ENCODE measurements at regions not wholly inside any gene's neighbourhood (a gene's known extent, or its start where the extent isn't known, plus 50 kb on each side); places are given as distances from the start of the nearest gene placed in this dataset.

DNA sequence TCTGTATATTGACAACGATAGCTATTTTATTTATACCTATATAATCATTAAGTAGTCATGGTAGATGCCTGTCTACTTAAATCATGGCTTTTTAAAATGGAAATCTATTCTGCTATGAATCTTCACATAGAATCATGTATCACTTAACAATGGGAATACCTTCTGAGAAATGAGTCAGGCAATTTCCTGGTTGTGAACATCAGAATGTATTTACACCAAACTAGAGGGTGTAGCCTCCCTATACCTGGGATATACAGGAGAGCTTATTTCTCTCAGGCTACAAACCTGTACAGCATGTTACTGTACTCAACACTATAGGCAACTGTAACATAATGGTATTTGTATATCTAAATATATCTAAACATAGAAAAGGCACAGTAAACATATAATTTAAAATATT lies 502.3 kb downstream of the ZWINT start:
- Histone ChIP-seq H3K9ac (ENCODE audit: low read length in 3 of 3) (no peak overlapping the region), H3K4me3 (ENCODE audit: low read length in 3 of 3) (no peak overlapping the region), H3K9me3 (ENCODE audit: control insufficient read depth in 2 of 3, insufficient read depth in 1 of 3, low read length in 3 of 3) (no peaks in the 10 kb centered on the region), H3K36me3 (ENCODE audit: control insufficient read depth in 2 of 3, insufficient read depth in 3 of 3, low read length in 3 of 3) (no peaks in the 10 kb centered on the region), H3K27ac (ENCODE audit: low read depth in 2 of 2, low read length in 2 of 2) (no peak overlapping the region), H3K27me3 (ENCODE audit: control insufficient read depth, insufficient read depth, low read length) (no peaks in the 10 kb centered on the region), H3K4me1 (ENCODE audit: control insufficient read depth in 2 of 3, insufficient read depth in 2 of 3, low read depth in 1 of 3, low read length in 3 of 3) (no peaks in the 10 kb centered on the region)
- FAIRE-seq (no peak), DNase-seq (no peak)
- intact Hi-C loops (cut with DNase I): no loop called here
- no peak for TF ChIP-seq CTCF (IDR thresholded peaks at IDR 0.05; ENCODE audit: borderline replicate concordance, extremely low read depth, insufficient read depth)

DNA sequence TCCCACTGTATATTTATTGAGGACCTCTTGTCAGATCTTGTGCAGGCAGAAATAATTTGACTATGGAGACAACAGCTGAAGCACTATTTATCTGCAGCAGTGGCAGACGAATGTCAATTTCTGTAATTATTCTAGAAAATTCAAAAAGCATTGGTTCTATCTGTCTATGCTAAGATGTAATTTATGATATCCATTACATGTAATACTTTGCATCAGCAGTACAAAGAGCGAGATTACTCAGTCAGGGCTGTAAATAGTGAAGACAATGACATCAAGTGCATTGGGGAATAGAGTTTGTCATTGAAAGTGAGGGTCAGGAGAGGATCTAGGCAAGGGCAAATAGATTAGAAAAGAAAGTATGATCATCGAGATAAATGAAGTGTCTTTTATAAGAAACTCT lies 508.2 kb downstream of the ZWINT start:
- no peak overlapping the region for H3K4me3 ChIP-seq (ENCODE audit: low read length in 3 of 3)
- intact Hi-C loops (cut with DNase I): no loop called here
- FAIRE-seq: no peak

GRCh38 chr10:55837273-55837672 lies 523.8 kb downstream of the ZWINT start:
- no peak overlapping the region for H3K9ac ChIP-seq (ENCODE audit: low read length in 3 of 3)
- H3K9me3 ChIP-seq (ENCODE audit: control insufficient read depth in 2 of 3, insufficient read depth in 1 of 3, low read length in 3 of 3): no peaks in the 10 kb centered on the region
- FAIRE-seq (no peak), DNase-seq (peak in 1 of 5 donors; percentile 1)
- H3K27me3 ChIP-seq (ENCODE audit: control insufficient read depth, insufficient read depth, low read length): no peaks in the 10 kb centered on the region
- H3K27ac ChIP-seq (ENCODE audit: low read depth in 2 of 2, low read length in 2 of 2): no peak overlapping the region
- no peaks in the 10 kb centered on the region for H3K36me3 ChIP-seq (ENCODE audit: control insufficient read depth in 2 of 3, insufficient read depth in 3 of 3, low read length in 3 of 3)
- H3K4me1 ChIP-seq (ENCODE audit: control insufficient read depth in 2 of 3, insufficient read depth in 2 of 3, low read depth in 1 of 3, low read length in 3 of 3): no peaks in the 10 kb centered on the region
- intact Hi-C loops (cut with DNase I): no loop called here
- no peak overlapping the region for H3K4me3 ChIP-seq (ENCODE audit: low read length in 3 of 3)
- TF ChIP-seq CTCF (IDR thresholded peaks at IDR 0.05; ENCODE audit: borderline replicate concordance, extremely low read depth, insufficient read depth): no peak

More for the DNA sequence above, 508.2 kb downstream of the ZWINT start:
- Histone ChIP-seq H3K27ac (ENCODE audit: low read depth in 2 of 2, low read length in 2 of 2) (no peak overlapping the region), H3K4me1 (ENCODE audit: control insufficient read depth in 2 of 3, insufficient read depth in 2 of 3, low read depth in 1 of 3, low read length in 3 of 3) (no peaks in the 10 kb centered on the region), H3K9me3 (ENCODE audit: control insufficient read depth in 2 of 3, insufficient read depth in 1 of 3, low read length in 3 of 3) (no peaks in the 10 kb centered on the region), H3K27me3 (ENCODE audit: control insufficient read depth, insufficient read depth, low read length) (no peaks in the 10 kb centered on the region), H3K36me3 (ENCODE audit: control insufficient read depth in 2 of 3, insufficient read depth in 3 of 3, low read length in 3 of 3) (no peaks in the 10 kb centered on the region), H3K9ac (ENCODE audit: low read length in 3 of 3) (no peak overlapping the region)
- no peak for TF ChIP-seq CTCF (IDR thresholded peaks at IDR 0.05; ENCODE audit: borderline replicate concordance, extremely low read depth, insufficient read depth)
- DNase-seq: no peak

DNA sequence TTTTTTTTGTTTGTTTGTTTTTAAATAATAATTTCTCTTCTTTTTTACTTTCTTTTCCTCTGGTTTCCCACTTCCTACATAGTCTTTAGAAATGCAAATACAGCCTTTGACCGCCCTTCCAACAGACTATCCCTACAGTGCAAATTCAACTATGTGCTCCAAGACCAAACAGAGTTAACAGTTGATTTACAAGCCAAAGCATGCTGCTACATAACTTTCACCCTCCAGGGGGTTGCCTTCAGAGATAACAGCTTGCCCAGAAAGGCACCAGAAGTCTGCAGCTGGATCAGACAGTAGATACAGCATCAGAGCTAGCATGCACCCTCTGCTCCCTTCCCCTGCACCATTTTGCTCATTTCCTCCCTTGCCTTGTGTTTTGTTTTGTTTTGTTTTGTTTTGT lies 539.0 kb downstream of the ZWINT start:
- FAIRE-seq: no peak
- Histone ChIP-seq H3K4me3 (ENCODE audit: low read length in 3 of 3) (no peak overlapping the region), H3K27me3 (ENCODE audit: control insufficient read depth, insufficient read depth, low read length) (no peaks in the 10 kb centered on the region), H3K36me3 (ENCODE audit: control insufficient read depth in 2 of 3, insufficient read depth in 3 of 3, low read length in 3 of 3) (no peaks in the 10 kb centered on the region), H3K27ac (ENCODE audit: low read depth in 2 of 2, low read length in 2 of 2) (no peak overlapping the region), H3K9ac (ENCODE audit: low read length in 3 of 3) (no peak overlapping the region), H3K9me3 (ENCODE audit: control insufficient read depth in 2 of 3, insufficient read depth in 1 of 3, low read length in 3 of 3) (no peaks in the 10 kb centered on the region), H3K4me1 (ENCODE audit: control insufficient read depth in 2 of 3, insufficient read depth in 2 of 3, low read depth in 1 of 3, low read length in 3 of 3) (no peaks in the 10 kb centered on the region)
- intact Hi-C loops (cut with DNase I): no loop called here
- peak in 2 of 5 donors; percentile 4 to 10 for DNase-seq
- TF ChIP-seq CTCF (IDR thresholded peaks at IDR 0.05; ENCODE audit: borderline replicate concordance, extremely low read depth, insufficient read depth): no peak

Measured in kidney (tissue), 13 donors.